ENCODE measurements at regions not wholly inside any gene's neighbourhood (a gene's known extent, or its start where the extent isn't known, plus 50 kb on each side); places are given as distances from the start of the nearest gene placed in this dataset.

DNA sequence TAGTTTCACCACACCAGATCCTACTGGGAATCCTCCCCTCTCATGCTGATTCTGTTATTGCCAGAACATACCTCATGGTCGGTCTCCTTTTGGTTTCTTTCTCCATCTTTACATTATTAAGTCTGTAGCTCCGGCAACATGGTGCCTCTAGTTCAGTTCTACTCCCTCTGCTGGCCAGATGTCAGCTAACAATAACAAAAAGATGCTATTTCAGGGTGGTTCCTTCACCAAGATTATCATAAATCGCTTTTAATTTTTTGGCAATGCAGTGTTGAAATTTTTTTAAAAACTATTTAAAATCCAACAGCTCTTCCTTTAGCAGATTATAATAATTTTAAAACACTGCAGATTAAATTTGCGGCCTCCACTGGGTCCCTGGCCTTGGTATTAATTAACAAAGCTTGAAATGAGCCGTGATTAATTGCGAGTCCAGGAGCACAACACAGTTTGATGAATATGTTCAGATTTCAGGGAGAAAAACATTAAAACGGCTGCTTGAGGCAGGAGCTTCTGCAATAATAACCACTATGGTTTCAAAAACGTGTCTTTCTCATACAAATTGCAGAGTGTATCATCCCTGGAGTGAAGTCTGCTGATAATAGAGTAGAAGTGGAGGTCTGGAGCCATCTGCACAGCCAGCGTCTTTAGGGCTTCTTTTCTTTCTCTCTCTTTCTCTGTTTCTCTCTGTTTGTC lies 492.9 kb upstream of the KIRREL3 start:
- TF ChIP-seq, protein P1, sequence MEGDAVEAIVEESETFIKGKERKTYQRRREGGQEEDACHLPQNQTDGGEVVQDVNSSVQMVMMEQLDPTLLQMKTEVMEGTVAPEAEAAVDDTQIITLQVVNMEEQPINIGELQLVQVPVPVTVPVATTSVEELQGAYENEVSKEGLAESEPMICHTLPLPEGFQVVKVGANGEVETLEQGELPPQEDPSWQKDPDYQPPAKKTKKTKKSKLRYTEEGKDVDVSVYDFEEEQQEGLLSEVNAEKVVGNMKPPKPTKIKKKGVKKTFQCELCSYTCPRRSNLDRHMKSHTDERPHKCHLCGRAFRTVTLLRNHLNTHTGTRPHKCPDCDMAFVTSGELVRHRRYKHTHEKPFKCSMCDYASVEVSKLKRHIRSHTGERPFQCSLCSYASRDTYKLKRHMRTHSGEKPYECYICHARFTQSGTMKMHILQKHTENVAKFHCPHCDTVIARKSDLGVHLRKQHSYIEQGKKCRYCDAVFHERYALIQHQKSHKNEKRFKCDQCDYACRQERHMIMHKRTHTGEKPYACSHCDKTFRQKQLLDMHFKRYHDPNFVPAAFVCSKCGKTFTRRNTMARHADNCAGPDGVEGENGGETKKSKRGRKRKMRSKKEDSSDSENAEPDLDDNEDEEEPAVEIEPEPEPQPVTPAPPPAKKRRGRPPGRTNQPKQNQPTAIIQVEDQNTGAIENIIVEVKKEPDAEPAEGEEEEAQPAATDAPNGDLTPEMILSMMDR (IDR thresholded peaks at IDR 0.05; ENCODE audit: low read depth, low read length), result peak; percentile 52
- no peak for TF ChIP-seq EZH2phosphoT487 (IDR thresholded peaks at IDR 0.05; ENCODE audit: low read depth)

Data from OCI-LY3 (cell line).